ENCODE measurements at regions not wholly inside any gene's neighbourhood (a gene's known extent, or its start where the extent isn't known, plus 50 kb on each side); places are given as distances from the start of the nearest gene placed in this dataset.

DNA sequence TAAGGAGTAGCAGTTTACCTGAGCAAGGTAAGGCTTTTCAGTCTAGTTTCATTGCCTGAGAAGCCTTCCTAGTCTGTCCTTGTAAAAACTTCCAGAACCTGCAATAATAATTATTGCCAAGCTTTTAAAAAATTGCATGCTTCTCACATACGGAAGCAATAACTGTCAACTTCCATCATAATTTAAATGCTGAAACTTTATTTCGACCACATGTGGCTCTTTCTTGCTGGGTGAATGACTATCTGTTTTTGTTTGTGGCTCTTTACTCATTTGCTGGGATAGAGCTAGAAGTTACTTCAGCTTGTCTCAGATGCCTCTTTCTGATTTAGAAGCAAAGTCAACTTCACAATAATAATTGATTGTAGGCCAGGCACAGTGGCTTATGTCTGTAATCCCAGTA is 95.9 kb upstream of the COL21A1 start:
- in situ Hi-C loops (cut with MboI; ENCODE audit: low sequenced_read_pairs) (loop anchor here (25.0 kb wide), 1 partner anchor 969 kb away; the partner anchor contains the start of gene PRIM2), intact Hi-C loops (cut with micrococcal nuclease) (no loop called here), dilution Hi-C loops (cut with HindIII; ENCODE audit: low sequenced_read_pairs, unreplicated experiment) (no loop called here)
- Histone ChIP-seq H3K4me2 (ENCODE audit: low read depth, low read length) (no peak overlapping the region), H3K18ac (ENCODE audit: low read depth, low read length) (no peak overlapping the region), H3K36me3 (ENCODE audit: control insufficient read depth, insufficient read depth, low read length) (no peaks in the 10 kb centered on the region), H3K9me3 (ENCODE audit: control insufficient read depth, insufficient read depth, low read length) (no peaks in the 10 kb centered on the region), H4K5ac (ENCODE audit: low read depth, low read length) (no peak overlapping the region), H2AK5ac (ENCODE audit: low read depth, low read length) (no peak overlapping the region), H3K14ac (replicated peaks; ENCODE audit: low read depth, low read length) (no peak overlapping the region), H3K56ac (ENCODE audit: extremely low read depth, insufficient read depth, low read length) (no peak overlapping the region), H4K91ac (ENCODE audit: insufficient read depth, low read depth, low read length) (no peak overlapping the region), H3K27ac (ENCODE audit: insufficient read depth, low read length) (no peak overlapping the region), H2BK20ac (ENCODE audit: low read depth, low read length) (no peak overlapping the region), H3K27me3 (ENCODE audit: control insufficient read depth, insufficient read depth, low read length) (no peaks in the 10 kb centered on the region), H2BK5ac (ENCODE audit: low read depth, low read length, poor library complexity, severe bottlenecking) (no peak overlapping the region), H4K8ac (ENCODE audit: low read depth in 2 of 2, low read length in 2 of 2) (no peak overlapping the region), H3K4ac (ENCODE audit: low read depth, low read length) (no peak overlapping the region), H3K4me3 (ENCODE audit: insufficient read depth, low read depth, low read length) (no peak overlapping the region), H3K4me1 (ENCODE audit: control insufficient read depth, insufficient read depth, low read length) (peaks cover 12% of the 10 kb centered on the region), H2BK120ac (ENCODE audit: low read depth, low read length) (no peak overlapping the region), H2AFZ (replicated peaks; ENCODE audit: low read length, poor library complexity) (no peak overlapping the region), H3K23ac (ENCODE audit: low read depth, low read length) (no peak overlapping the region), H4K20me1 (ENCODE audit: insufficient read depth, low read length) (no peaks in the 10 kb centered on the region), H3K79me1 (ENCODE audit: low read depth in 1 of 2, low read length in 2 of 2) (no peaks in the 10 kb centered on the region), H3K9me1 (ENCODE audit: insufficient read depth, low read length) (peaks cover 7% of the 10 kb centered on the region), H2AK9ac (replicated peaks; ENCODE audit: low read depth, low read length, poor library complexity) (no peak overlapping the region), H2BK15ac (ENCODE audit: low read depth, low read length) (no peak overlapping the region), H3K9ac (ENCODE audit: low read depth, low read length) (no peak overlapping the region)
- no peak for DNase-seq
- BruUV-seq (replicated peaks): no TSS peak
- ATAC-seq (ENCODE audit: low read depth): no peak
- no CpG with 5 or more reads among the region's 2 CpGs for WGBS, 2 experiments (ENCODE audit: extremely low coverage in 2 of 2, insufficient read length in 1 of 2)
- POLR2A ChIA-PET (ENCODE audit: unreplicated experiment): no interaction called here
- CTCF ChIA-PET: no interaction called here
- TF ChIP-seq BHLHE40 (IDR thresholded peaks at IDR 0.05; ENCODE audit: low read depth, low read length): no peak
- TF ChIP-seq POLR2A (IDR thresholded peaks at IDR 0.05; ENCODE audit: low read depth, low read length): no peak
- no peak for TF ChIP-seq CHD1 (IDR thresholded peaks at IDR 0.05; ENCODE audit: low read depth, low read length)
- TF ChIP-seq, protein P1, sequence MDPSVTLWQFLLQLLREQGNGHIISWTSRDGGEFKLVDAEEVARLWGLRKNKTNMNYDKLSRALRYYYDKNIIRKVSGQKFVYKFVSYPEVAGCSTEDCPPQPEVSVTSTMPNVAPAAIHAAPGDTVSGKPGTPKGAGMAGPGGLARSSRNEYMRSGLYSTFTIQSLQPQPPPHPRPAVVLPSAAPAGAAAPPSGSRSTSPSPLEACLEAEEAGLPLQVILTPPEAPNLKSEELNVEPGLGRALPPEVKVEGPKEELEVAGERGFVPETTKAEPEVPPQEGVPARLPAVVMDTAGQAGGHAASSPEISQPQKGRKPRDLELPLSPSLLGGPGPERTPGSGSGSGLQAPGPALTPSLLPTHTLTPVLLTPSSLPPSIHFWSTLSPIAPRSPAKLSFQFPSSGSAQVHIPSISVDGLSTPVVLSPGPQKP (IDR thresholded peaks at IDR 0.05; ENCODE audit: borderline replicate concordance, low read depth, low read length): no peak
- TF ChIP-seq RAD21 (IDR thresholded peaks at IDR 0.05; ENCODE audit: low read length): no peak
- TF ChIP-seq SMC3 (IDR thresholded peaks at IDR 0.05; ENCODE audit: low read depth, low read length): no peak
- TF ChIP-seq MXI1 (IDR thresholded peaks at IDR 0.05; ENCODE audit: borderline replicate concordance, low read depth, low read length): no peak
- TF ChIP-seq CEBPB (IDR thresholded peaks at IDR 0.05; ENCODE audit: low read depth, low read length): no peak
- no peak for TF ChIP-seq MAZ (IDR thresholded peaks at IDR 0.05; ENCODE audit: borderline replicate concordance, low read depth, low read length)
- TF ChIP-seq, protein P2, sequence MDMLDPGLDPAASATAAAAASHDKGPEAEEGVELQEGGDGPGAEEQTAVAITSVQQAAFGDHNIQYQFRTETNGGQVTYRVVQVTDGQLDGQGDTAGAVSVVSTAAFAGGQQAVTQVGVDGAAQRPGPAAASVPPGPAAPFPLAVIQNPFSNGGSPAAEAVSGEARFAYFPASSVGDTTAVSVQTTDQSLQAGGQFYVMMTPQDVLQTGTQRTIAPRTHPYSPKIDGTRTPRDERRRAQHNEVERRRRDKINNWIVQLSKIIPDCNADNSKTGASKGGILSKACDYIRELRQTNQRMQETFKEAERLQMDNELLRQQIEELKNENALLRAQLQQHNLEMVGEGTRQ (IDR thresholded peaks at IDR 0.05; ENCODE audit: low read depth, low read length): no peak
- TF ChIP-seq RCOR1 (IDR thresholded peaks at IDR 0.05; ENCODE audit: insufficient replicate concordance, low read length): no peak
- no peak for TF ChIP-seq RFX5 (IDR thresholded peaks at IDR 0.05; ENCODE audit: low read depth, low read length)
- TF ChIP-seq, protein P3, sequence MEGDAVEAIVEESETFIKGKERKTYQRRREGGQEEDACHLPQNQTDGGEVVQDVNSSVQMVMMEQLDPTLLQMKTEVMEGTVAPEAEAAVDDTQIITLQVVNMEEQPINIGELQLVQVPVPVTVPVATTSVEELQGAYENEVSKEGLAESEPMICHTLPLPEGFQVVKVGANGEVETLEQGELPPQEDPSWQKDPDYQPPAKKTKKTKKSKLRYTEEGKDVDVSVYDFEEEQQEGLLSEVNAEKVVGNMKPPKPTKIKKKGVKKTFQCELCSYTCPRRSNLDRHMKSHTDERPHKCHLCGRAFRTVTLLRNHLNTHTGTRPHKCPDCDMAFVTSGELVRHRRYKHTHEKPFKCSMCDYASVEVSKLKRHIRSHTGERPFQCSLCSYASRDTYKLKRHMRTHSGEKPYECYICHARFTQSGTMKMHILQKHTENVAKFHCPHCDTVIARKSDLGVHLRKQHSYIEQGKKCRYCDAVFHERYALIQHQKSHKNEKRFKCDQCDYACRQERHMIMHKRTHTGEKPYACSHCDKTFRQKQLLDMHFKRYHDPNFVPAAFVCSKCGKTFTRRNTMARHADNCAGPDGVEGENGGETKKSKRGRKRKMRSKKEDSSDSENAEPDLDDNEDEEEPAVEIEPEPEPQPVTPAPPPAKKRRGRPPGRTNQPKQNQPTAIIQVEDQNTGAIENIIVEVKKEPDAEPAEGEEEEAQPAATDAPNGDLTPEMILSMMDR (conservative IDR thresholded peaks at IDR 0.05; ENCODE audit: low read depth, low read length): no peak

All from IMR-90 (cell line).